ENCODE measurements at regions not wholly inside any gene's neighbourhood (a gene's known extent, or its start where the extent isn't known, plus 50 kb on each side); places are given as distances from the start of the nearest gene placed in this dataset.

GRCh38 chr6:22421198-22421597 is 124.4 kb upstream of the PRL start:
- no peaks in the 10 kb centered on the region for H4K20me1 ChIP-seq (ENCODE audit: low read length)
- H3K9me3 ChIP-seq (ENCODE audit: low read length): peaks cover 16% of the 10 kb centered on the region
- intact Hi-C loops (cut with micrococcal nuclease): no loop called here
- 0 out of 2 replicates have a peak overlapping the region, but pooled peaks have one; percentile 29 for H2AFZ ChIP-seq (ENCODE audit: low read length)
- DNase-seq (peak; percentile 87), ATAC-seq (peak; percentile 82)
- POLR2A ChIA-PET (ENCODE audit: unreplicated experiment): no interaction called here
- TF ChIP-seq EZH2phosphoT487 (IDR thresholded peaks at IDR 0.05; ENCODE audit: borderline replicate concordance, low read length) (no peak), EZH2 (IDR thresholded peaks at IDR 0.05; ENCODE audit: low read length, unreplicated experiment) (no peak), CTCF (conservative IDR thresholded peaks at IDR 0.05; ENCODE audit: low read depth, low read length) (no peak)
- no peak overlapping the region for H3K4me3 ChIP-seq (ENCODE audit: low read length)
- peaks cover 9% of the 10 kb centered on the region for H3K4me1 ChIP-seq (ENCODE audit: insufficient read depth, low read length)
- no peaks in the 10 kb centered on the region for H3K9me2 ChIP-seq (replicated peaks; ENCODE audit: low read length)
- H3K36me3 ChIP-seq (ENCODE audit: low read depth, low read length): no peaks in the 10 kb centered on the region
- no peaks in the 10 kb centered on the region for H3K27me3 ChIP-seq (ENCODE audit: low read length)
- no TSS peak for BruUV-seq (replicated peaks)
- no peaks in the 10 kb centered on the region for H3K79me2 ChIP-seq (ENCODE audit: low read length)
- H3K4me2 ChIP-seq (ENCODE audit: low read length): peak overlapping the region; percentile 61
- CTCF ChIA-PET: no interaction called here
- H3K27ac ChIP-seq (ENCODE audit: low read length): peak overlapping the region; percentile 59
- no peak overlapping the region for H3K9ac ChIP-seq (ENCODE audit: low read length)
- H3F3A ChIP-seq (ENCODE audit: low read length, unreplicated experiment): no peaks in the 10 kb centered on the region

GRCh38 chr6:22424196-22424595 is 127.4 kb upstream of the PRL start:
- no peak for TF ChIP-seq CTCF (conservative IDR thresholded peaks at IDR 0.05; ENCODE audit: low read depth, low read length)
- TF ChIP-seq EZH2 (IDR thresholded peaks at IDR 0.05; ENCODE audit: low read length, unreplicated experiment): no peak
- no peak for TF ChIP-seq EZH2phosphoT487 (IDR thresholded peaks at IDR 0.05; ENCODE audit: borderline replicate concordance, low read length)
- Histone ChIP-seq H3K9ac (ENCODE audit: low read length) (no peak overlapping the region), H3K4me2 (ENCODE audit: low read length) (no peak overlapping the region), H3K79me2 (ENCODE audit: low read length) (no peaks in the 10 kb centered on the region), H3K27ac (ENCODE audit: low read length) (no peak overlapping the region), H3K9me3 (ENCODE audit: low read length) (peaks cover 7% of the 10 kb centered on the region), H3K4me3 (ENCODE audit: low read length) (no peak overlapping the region), H3K36me3 (ENCODE audit: low read depth, low read length) (no peaks in the 10 kb centered on the region), H4K20me1 (ENCODE audit: low read length) (no peaks in the 10 kb centered on the region), H2AFZ (ENCODE audit: low read length) (no peak overlapping the region), H3F3A (ENCODE audit: low read length, unreplicated experiment) (no peaks in the 10 kb centered on the region), H3K27me3 (ENCODE audit: low read length) (no peaks in the 10 kb centered on the region), H3K9me2 (replicated peaks; ENCODE audit: low read length) (no peaks in the 10 kb centered on the region), H3K4me1 (ENCODE audit: insufficient read depth, low read length) (peaks cover 17% of the 10 kb centered on the region)
- ChIA-PET POLR2A (ENCODE audit: unreplicated experiment) (no interaction called here), CTCF (no interaction called here)
- BruUV-seq (replicated peaks): no TSS peak
- intact Hi-C loops (cut with micrococcal nuclease): no loop called here
- no peak for ATAC-seq
- DNase-seq: peak; percentile 32

GRCh38 chr6:22432060-22432459 is 135.2 kb upstream of the PRL start:
- DNase-seq (peak; percentile 48), ATAC-seq (no peak)
- Histone ChIP-seq H2AFZ (ENCODE audit: low read length) (no peak overlapping the region), H3K4me3 (ENCODE audit: low read length) (no peak overlapping the region), H3K27ac (ENCODE audit: low read length) (no peak overlapping the region), H3F3A (ENCODE audit: low read length, unreplicated experiment) (no peaks in the 10 kb centered on the region), H3K9ac (ENCODE audit: low read length) (no peak overlapping the region), H3K9me3 (ENCODE audit: low read length) (no peaks in the 10 kb centered on the region), H3K4me2 (ENCODE audit: low read length) (no peak overlapping the region), H4K20me1 (ENCODE audit: low read length) (no peaks in the 10 kb centered on the region), H3K36me3 (ENCODE audit: low read depth, low read length) (no peaks in the 10 kb centered on the region), H3K27me3 (ENCODE audit: low read length) (no peaks in the 10 kb centered on the region), H3K79me2 (ENCODE audit: low read length) (no peaks in the 10 kb centered on the region), H3K4me1 (ENCODE audit: insufficient read depth, low read length) (peaks cover 9% of the 10 kb centered on the region), H3K9me2 (replicated peaks; ENCODE audit: low read length) (no peaks in the 10 kb centered on the region)
- BruUV-seq (replicated peaks): no TSS peak
- POLR2A ChIA-PET (ENCODE audit: unreplicated experiment): no interaction called here
- CTCF ChIA-PET: no interaction called here
- intact Hi-C loops (cut with micrococcal nuclease): no loop called here
- TF ChIP-seq CTCF (conservative IDR thresholded peaks at IDR 0.05; ENCODE audit: low read depth, low read length) (no peak), EZH2phosphoT487 (IDR thresholded peaks at IDR 0.05; ENCODE audit: borderline replicate concordance, low read length) (no peak)

All from PC-3 (cell line).